ENCODE measurements at regions not wholly inside any gene's neighbourhood (a gene's known extent, or its start where the extent isn't known, plus 50 kb on each side); places are given as distances from the start of the nearest gene placed in this dataset.

GRCh38 chr2:16123421-16123820 lies 183.1 kb downstream of the MYCN start:
- no peaks in the 10 kb centered on the region for H3K36me3 ChIP-seq (ENCODE audit: insufficient read depth, low read length)
- no peaks in the 10 kb centered on the region for H3F3A ChIP-seq (ENCODE audit: insufficient read depth, low read length, poor library complexity, severe bottlenecking)
- H3K27me3 ChIP-seq (ENCODE audit: insufficient read depth, low read depth, low read length): no peaks in the 10 kb centered on the region
- H3K9ac ChIP-seq (ENCODE audit: low read length): no peak overlapping the region
- H3K9me3 ChIP-seq (ENCODE audit: low read length): no peaks in the 10 kb centered on the region
- no peak overlapping the region for H3K27ac ChIP-seq (ENCODE audit: low read length)
- no peak overlapping the region for H2AFZ ChIP-seq (ENCODE audit: low read depth, low read length)
- H3K9me2 ChIP-seq (ENCODE audit: insufficient read depth, low read length): no peaks in the 10 kb centered on the region
- H4K20me1 ChIP-seq (ENCODE audit: insufficient read depth): no peaks in the 10 kb centered on the region
- H3K4me3 ChIP-seq (ENCODE audit: low read length): no peak overlapping the region
- TF ChIP-seq EP300 (conservative IDR thresholded peaks at IDR 0.05; ENCODE audit: poor library complexity, severe bottlenecking) (no peak), CTCF (IDR thresholded peaks at IDR 0.05; ENCODE audit: poor library complexity, severe bottlenecking) (no peak), POLR2AphosphoS5 (IDR thresholded peaks at IDR 0.05) (no peak), MXI1 (conservative IDR thresholded peaks at IDR 0.05; ENCODE audit: poor library complexity, severe bottlenecking) (no peak), EZH2 (IDR thresholded peaks at IDR 0.05; ENCODE audit: borderline replicate concordance, insufficient read depth, low read length, poor library complexity, severe bottlenecking) (no peak), RAD21 (conservative IDR thresholded peaks at IDR 0.05) (no peak)
- TF ChIP-seq, protein P1, sequence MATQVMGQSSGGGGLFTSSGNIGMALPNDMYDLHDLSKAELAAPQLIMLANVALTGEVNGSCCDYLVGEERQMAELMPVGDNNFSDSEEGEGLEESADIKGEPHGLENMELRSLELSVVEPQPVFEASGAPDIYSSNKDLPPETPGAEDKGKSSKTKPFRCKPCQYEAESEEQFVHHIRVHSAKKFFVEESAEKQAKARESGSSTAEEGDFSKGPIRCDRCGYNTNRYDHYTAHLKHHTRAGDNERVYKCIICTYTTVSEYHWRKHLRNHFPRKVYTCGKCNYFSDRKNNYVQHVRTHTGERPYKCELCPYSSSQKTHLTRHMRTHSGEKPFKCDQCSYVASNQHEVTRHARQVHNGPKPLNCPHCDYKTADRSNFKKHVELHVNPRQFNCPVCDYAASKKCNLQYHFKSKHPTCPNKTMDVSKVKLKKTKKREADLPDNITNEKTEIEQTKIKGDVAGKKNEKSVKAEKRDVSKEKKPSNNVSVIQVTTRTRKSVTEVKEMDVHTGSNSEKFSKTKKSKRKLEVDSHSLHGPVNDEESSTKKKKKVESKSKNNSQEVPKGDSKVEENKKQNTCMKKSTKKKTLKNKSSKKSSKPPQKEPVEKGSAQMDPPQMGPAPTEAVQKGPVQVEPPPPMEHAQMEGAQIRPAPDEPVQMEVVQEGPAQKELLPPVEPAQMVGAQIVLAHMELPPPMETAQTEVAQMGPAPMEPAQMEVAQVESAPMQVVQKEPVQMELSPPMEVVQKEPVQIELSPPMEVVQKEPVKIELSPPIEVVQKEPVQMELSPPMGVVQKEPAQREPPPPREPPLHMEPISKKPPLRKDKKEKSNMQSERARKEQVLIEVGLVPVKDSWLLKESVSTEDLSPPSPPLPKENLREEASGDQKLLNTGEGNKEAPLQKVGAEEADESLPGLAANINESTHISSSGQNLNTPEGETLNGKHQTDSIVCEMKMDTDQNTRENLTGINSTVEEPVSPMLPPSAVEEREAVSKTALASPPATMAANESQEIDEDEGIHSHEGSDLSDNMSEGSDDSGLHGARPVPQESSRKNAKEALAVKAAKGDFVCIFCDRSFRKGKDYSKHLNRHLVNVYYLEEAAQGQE (IDR thresholded peaks at IDR 0.05; ENCODE audit: borderline replicate concordance): no peak
- H3K79me2 ChIP-seq (replicated peaks; ENCODE audit: insufficient read depth, low read length): no peaks in the 10 kb centered on the region
- no peak overlapping the region for H3K4me2 ChIP-seq (ENCODE audit: low read length)

DNA sequence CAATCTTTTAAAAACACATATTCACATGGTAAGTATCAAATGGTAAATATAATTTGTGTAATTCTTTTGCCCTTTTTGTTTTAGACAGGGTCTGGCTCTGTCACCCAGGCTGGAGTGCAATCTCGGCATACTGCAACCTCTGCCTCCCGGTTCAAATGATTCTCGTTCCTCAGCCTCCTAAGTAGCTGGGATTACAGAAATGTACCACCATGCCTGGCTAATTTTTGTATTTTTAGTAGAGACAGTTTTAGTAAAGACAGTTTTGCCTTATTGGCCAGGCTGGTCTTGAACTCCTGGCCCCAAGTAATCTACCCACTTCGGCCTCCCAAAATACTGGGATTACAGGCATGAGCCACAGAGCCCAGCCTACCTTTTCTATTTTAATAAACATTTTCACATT lies 182.2 kb downstream of the MYCN start:
- Histone ChIP-seq H3K4me2 (ENCODE audit: low read length) (no peak overlapping the region), H3K27me3 (ENCODE audit: insufficient read depth, low read depth, low read length) (no peaks in the 10 kb centered on the region), H3F3A (ENCODE audit: insufficient read depth, low read length, poor library complexity, severe bottlenecking) (no peaks in the 10 kb centered on the region), H3K4me3 (ENCODE audit: low read length) (no peak overlapping the region), H3K79me2 (replicated peaks; ENCODE audit: insufficient read depth, low read length) (no peaks in the 10 kb centered on the region), H3K9ac (ENCODE audit: low read length) (no peak overlapping the region), H2AFZ (ENCODE audit: low read depth, low read length) (no peak overlapping the region), H3K9me3 (ENCODE audit: low read length) (no peaks in the 10 kb centered on the region), H3K36me3 (ENCODE audit: insufficient read depth, low read length) (no peaks in the 10 kb centered on the region), H3K9me2 (ENCODE audit: insufficient read depth, low read length) (no peaks in the 10 kb centered on the region), H3K27ac (ENCODE audit: low read length) (no peak overlapping the region), H4K20me1 (ENCODE audit: insufficient read depth) (no peaks in the 10 kb centered on the region)
- no peak for TF ChIP-seq EP300 (conservative IDR thresholded peaks at IDR 0.05; ENCODE audit: poor library complexity, severe bottlenecking)
- no peak for TF ChIP-seq EZH2 (IDR thresholded peaks at IDR 0.05; ENCODE audit: borderline replicate concordance, insufficient read depth, low read length, poor library complexity, severe bottlenecking)
- no peak for TF ChIP-seq TAF1 (IDR thresholded peaks at IDR 0.05; ENCODE audit: low read depth)
- TF ChIP-seq RAD21 (conservative IDR thresholded peaks at IDR 0.05): no peak
- TF ChIP-seq SMC3 (conservative IDR thresholded peaks at IDR 0.05; ENCODE audit: poor library complexity): no peak
- TF ChIP-seq CTCF (IDR thresholded peaks at IDR 0.05; ENCODE audit: poor library complexity, severe bottlenecking): no peak
- TF ChIP-seq, protein P1 (IDR thresholded peaks at IDR 0.05; ENCODE audit: borderline replicate concordance): no peak
- no peak for TF ChIP-seq POLR2AphosphoS5 (IDR thresholded peaks at IDR 0.05)
- no peak for TF ChIP-seq MXI1 (conservative IDR thresholded peaks at IDR 0.05; ENCODE audit: poor library complexity, severe bottlenecking)
